ENCODE measurements at regions not wholly inside any gene's neighbourhood (a gene's known extent, or its start where the extent isn't known, plus 50 kb on each side); places are given as distances from the start of the nearest gene placed in this dataset.

DNA sequence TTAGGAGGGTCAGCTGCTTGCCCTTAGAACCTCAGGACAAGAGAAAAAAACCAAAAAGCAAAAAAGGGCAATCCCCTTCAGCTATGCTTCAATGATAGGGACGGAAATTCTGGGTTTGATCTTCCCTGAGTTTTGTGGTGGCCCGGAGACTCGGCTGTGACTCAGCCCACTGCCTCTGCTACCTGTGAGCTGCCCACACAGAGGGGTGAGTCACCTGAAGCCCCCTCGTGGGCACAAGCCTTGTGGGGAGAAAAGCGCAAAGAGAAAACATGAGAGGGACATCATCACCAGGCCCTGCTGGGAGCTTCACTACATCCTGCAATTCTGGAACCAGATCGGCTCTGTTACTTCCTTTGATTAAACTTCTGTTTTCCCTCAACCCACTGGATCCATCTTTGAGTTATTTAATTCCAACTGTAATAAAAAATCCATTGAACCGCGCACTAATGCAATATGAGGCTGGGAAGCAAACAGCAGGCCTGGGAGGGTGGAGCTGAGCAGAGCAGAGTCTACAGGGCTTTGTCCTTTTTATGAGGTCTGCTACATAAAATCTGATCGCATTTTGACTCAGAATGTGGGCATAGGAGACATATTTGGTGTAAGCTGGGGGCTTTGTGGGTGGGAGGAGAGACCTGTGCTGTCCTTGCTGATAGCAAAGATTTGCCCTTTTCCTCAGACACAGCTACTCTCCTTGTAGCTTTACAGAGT, 58.7 kb upstream of the STUM start:
- no peak for DNase-seq (ENCODE audit: low spot score)
- FAIRE-seq, result no peak

DNA sequence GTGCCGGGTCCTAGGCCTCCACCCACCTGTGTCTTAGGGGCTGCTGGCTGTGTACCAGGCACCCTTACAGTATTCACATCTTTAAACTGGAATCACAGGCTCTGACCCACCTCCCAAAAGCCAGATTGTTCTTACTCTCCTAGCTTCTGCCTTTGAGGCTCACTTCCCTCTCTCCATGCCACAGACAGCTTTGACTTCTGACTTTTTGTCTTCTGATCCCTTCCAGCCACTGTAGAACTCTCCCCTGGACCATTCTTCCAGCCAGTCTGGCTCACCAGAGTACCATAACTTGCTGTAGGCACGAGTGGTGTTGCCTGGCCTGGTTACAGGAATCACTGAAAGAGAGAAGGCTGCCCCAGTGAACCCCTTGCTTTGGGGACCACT, 58.1 kb upstream of the STUM start:
- DNase-seq (ENCODE audit: low spot score), result no peak
- FAIRE-seq, result no peak

DNA sequence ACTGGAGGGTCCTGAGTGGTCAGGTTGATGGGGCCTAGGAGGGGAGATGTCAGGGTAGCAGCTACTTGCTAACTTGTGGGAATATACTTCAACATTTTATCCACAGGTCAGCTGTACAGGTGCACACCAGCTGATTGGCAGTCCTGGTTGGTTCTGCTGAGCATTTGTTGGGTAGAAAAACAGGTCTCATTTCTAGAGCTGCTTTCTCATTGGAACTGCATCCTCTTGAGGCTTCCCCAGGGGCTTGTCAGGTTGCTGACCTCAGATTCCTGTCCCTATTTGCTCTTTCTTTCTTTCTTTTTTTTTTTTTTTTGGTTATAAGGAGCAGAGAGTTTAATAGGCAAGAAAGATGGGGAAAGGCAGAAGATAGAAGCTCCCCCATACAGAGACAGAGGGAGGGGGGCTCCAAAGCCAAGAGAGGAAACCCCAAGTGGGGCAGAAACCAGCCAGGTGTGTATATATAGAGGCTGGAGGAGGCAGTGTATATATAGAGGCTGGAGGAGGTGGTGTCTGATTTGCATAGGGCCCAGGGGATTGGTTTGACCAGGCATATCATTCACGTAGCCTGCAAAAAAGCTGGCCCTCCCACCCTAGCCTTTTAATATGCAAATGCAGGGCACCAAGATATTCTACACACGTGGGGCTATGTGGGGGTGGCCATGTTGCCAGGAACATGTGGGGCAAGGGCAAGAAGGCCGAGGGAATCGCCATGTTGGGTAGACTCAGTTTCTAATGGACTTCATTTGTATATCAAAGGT, 57.3 kb upstream of the STUM start:
- FAIRE-seq, result no peak
- DNase-seq (ENCODE audit: low spot score), result no peak

DNA sequence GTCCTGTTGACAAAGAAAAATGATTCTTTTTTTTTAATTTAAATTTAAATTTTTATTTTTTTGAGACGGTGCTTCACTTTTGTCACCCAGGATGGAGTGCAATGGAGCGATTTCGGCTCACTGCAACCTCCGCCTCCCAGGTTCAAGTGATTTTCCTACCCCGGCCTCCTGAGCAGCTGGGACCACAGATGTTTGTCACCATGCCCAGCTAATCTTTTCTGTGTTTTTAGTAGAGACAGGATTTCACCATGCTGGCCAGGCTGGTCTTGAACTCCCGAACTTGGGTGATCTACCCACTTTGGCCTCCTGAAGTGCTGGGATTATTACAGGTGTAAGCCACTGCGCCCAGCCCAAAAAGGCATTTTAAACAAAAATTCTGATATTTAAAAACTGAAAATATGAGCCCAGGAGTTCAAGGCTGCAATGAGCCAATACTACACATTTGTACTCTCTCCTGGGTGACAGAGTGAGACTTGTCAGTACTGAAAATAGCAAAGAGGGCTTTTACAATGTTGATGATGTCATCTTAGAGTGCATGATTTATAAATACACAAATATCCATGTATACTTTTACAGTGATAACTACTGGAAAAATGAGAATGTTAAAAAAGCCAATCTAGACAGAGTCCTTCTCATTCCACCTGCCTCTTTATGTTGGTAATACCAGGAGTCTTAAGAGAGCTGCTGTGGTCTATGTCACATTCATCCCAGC, 56.0 kb upstream of the STUM start:
- DNase-seq (ENCODE audit: low spot score) (no peak), FAIRE-seq (no peak)

DNA sequence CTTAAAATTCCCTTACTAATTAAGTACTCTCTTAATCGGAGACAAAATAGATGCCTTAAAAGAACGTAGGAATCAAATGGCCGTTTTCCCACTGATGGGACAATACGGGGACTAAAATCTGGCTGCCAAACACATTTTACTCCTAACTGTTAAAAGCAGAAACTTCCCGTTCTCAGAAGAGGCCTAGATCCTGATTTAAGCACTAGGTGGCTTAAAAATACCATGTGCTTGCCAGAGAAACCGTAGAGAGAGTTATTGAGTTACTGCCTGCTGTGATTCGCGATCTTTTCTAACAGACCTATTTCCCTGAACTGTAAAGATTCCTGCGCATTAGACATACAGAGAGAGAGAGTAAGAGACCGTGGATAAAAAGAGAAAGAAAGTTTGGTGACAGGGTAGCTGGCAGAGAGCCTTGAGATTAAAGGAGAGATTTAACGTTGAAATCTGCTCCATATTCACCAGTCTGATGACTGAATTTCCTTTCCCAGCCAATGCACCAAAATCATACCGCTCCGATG, 54.4 kb upstream of the STUM start:
- FAIRE-seq, result no peak
- no peak for DNase-seq (ENCODE audit: low spot score)

DNA sequence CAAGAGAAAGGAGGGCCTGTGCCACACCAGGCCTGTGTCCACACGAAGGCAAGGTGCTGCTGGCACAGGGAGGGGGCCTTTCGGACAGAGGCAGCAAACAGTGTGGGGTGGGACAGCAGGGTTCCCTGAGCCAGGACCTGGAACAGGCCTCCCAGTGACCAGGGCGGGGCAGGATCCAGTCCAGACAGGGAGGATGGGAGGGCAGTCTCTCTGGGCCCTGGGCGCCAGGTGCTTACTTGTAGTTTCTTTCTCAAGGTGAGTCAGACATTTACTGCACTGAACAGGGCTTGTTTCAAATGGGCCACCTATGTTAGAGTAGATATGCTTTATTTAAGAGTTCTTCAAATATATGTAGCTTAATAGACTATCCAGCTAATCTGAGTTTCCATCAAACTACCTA, 52.8 kb upstream of the STUM start:
- FAIRE-seq, result no peak
- DNase-seq (ENCODE audit: low spot score), result no peak

DNA sequence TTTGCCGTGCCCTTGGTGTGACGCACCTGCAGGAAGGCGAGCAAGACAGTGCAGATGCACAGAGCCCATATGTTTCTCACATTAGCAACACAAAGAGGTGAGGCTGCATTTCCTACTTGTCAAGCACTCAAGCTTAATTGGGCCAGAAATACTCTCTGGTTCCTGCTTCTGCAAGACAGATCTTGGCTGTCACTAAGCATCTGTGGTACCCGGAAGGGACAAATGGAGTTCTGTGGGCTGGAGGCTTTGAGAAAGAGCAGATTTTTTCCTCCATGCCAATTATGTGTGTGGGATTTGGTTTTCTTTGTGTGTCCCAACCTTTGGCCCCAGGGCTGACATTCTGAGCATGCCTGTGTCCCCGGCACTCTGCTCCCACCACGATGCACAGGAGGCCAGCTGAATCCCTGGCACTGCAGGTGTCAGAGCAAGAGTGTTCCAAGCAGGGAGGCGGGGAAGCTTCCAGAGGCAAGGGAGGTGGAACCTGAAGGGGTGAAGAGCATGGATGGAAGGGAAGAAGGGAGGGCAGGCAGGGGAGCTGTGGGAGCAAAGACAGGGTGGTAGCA, 52.0 kb upstream of the STUM start:
- FAIRE-seq (no peak), DNase-seq (ENCODE audit: low spot score) (no peak)

DNA sequence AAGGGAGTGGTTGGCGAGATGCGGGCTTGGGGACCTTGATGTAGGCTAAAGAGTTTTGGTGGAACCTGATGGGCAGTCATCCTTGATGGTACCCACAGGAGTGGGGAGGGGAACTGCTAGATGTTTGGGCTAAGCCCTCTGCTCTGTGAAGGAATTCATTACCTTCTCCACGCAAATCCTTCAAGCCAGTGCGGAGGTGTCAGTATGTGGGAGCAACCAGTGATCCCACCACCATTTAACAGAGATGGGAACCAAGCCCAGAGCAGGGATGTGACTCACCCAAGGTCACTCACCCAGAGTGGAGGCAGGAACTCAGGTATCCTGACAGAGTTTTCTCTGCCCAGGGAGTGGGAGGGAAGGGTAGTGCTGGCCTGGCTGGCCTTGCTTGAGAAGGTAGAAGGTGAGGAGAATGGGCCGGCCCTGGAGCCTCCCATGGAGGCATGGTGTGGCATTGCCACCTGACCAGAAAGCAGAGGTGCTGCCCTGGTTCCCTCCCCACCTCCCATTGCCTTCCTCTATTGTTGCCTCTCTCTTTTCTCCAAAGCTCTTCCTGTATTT, 51.2 kb upstream of the STUM start:
- FAIRE-seq (no peak), DNase-seq (ENCODE audit: low spot score) (no peak)

DNA sequence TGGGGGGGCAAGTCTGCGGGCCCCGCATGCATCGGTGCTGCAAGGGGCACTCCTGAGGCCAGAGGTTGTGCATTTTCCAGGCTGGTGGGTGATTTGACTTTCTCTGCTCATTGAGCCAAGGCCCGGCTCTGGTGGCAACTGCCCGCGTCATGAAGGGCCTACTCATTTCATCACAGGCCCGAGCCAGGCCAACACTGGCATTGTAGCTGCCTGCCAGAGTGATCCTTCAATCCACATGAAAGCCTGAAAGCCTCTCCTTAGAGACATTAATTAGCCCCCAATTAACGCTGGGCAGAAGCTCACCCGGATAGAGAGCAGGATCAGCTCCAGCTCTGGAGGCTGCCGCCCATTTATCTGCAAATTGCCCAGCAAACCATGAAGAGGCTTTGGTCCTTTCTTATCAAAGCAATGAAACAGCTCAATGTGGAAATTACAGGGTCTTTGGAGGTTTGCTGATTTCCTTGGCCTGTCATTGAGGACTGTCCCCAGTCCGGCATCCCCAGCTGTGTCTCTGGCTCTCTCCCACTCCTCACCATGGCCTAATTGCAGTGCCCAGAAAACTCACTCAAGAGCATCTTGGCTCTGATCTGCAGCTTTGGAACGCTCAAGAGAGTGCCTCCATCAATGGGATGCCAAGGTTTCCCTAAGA, 50.4 kb upstream of the STUM start:
- DNase-seq (ENCODE audit: low spot score), result no peak
- no peak for FAIRE-seq

DNA sequence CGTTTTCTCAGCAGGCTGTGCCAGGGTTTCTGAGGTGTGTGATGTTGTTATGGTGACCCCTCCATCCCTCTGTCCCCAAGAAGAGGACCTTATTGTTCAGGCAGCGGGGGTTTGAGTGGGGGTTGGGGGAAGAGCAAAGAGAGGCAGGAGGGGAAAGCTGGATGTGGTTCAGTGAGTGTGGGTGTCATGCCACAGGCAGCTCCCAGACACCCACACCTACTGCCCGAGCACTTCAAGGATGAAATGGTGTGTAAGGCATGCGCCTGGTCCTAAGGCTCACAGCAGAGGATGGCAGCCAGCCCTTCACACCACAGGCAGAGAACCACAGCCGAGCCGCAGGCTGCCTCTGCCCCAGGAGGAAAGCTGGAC, 49.9 kb upstream of the STUM start:
- no peak for DNase-seq (ENCODE audit: low spot score)
- FAIRE-seq, result no peak

All from RCC 7860 (cell line).